GF-D8 (cell line): ENCODE measurements at regions not wholly inside any gene's neighbourhood (a gene's known extent, or its start where the extent isn't known, plus 50 kb on each side); places are given as distances from the start of the nearest gene placed in this dataset.

Experiments used
- DNase-seq: peaks from one replicate; lab custom pipeline; 2025; lab: John Stamatoyannopoulos, UW

DNA sequence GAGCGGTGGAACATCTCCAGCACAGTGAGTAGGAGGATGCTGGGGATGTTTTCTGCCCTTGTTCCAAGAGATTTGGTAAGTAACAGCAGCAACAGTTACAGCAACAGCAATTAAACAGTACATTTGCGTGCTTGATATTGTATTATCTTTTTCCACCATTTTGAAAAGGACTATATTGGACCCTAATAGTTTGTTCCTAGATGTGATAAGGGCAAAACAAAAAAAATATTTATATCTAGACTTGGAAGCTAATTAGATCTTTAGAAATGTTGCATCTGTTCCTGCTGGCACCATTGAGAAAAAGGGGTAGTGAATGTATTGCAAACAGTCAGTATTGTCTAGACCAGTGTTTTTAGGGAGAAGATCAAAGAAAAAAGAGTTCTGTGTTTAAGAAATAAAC is 759.9 kb downstream of the JRKL start:
- no peak for DNase-seq

GRCh38 chr11:97157221-97157740 is 767.5 kb downstream of the JRKL start:
- DNase-seq = no peak

GRCh38 chr11:97158243-97158642 is 768.4 kb downstream of the JRKL start:
- no peak for DNase-seq

DNA sequence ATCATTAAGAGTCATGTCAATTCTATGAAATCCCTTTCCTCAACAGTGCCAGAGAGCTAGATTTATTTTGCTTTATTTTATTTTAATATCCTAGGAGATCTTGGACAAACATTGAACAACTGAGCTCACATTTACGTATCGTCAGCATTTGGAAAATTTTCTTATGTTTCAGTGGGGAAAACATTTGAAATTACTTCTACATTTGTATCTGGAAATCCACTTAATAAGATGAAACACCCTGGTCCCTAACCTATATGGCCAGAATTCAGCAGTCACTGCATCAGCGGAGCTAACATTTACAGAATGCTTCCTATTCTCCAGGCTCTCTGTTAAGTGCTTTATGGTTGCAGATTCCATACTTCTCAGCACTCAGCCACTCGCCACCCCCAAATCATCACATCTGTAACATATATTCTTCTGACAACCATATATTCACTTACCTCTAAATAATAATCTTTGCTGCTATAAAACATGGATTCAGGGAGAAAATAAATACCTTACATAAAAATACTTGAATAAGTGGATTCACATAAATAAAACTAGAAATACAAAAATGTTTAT is 773.9 kb downstream of the JRKL start:
- DNase-seq = no peak

DNA sequence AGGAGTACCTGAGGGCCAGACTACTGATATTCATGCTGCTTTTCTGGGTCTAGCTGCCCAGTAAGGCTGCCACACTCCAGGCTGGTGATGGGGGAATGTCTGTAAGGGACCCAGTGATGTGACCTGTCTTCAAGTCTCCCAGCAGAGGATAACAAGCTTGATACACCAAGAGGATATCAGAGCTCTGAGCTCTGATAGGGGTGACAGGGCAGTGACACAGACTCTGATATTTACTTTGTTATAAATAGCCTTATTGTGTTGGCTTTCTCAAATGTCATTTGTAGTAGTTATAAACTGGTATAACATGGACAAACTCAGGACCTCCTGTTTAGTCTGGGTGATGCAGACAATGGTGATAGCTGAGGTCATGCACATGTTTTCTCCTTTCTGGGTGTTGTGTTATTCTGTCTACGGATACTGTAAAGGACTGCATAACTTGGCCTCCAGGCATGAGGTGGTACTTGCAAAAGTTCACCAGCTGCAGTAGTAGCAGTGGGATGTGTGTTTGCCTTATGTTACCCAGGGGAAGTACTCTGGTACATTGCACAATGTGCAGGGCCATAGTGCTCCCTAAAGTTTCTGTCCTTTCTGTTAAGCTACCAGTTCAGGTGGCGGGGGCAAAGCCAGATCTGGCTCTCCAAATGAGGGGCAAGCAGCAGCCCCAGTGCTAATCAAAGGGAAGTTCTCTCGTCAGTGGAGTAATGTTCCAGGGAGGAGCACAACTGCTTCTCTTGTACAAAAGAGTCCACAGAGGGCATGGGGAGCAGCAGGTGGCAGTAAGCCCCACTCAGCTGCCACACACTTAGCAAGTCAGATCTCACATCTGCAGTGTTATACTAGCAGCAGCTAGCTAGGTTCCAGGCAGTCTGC is 812.2 kb downstream of the JRKL start:
- no peak for DNase-seq

- no peak for DNase-seq
These were observed 812.9 kb downstream of the JRKL start for GRCh38 chr11:97202613-97203292.

DNA sequence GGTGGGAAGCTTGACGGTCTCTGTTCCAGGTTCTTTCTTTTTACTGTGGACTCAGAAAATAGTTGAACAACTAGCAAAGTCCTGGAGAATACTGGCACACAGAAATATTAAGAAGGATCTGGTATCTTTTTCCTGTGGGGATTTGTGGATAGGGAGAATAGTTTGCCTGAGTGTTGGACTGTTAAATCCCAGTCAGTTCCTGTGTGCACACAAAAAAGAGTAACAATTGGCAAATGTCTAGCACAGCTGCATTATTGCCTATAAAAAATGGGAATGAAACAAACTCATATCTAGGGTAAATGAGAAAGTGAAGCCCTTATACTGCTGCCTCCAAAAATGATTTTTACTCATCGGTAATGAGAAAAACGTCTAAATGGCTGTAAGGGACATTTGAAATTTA is 828.2 kb downstream of the JRKL start:
- DNase-seq = no peak

GRCh38 chr11:97223647-97224046 is 833.8 kb downstream of the JRKL start:
- no peak for DNase-seq

DNA sequence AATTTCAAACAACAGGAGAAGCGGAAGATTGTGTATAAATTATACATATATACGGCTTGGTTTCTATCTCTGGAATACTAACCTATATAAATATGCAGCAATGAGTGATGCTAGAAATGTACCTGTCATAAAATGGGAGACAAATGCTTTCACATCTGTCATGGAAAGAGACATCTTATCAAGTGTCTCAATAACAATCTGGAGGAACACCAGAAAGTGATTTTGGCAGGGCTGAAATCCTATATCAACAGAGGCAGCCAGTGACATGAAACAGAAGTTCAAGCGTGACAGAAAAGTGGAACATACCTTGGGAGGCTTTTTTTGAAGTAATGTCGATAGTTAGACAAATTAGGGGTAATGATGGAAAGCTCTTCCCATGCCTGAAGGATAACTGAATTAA is 834.6 kb downstream of the JRKL start:
- DNase-seq = no peak

DNA sequence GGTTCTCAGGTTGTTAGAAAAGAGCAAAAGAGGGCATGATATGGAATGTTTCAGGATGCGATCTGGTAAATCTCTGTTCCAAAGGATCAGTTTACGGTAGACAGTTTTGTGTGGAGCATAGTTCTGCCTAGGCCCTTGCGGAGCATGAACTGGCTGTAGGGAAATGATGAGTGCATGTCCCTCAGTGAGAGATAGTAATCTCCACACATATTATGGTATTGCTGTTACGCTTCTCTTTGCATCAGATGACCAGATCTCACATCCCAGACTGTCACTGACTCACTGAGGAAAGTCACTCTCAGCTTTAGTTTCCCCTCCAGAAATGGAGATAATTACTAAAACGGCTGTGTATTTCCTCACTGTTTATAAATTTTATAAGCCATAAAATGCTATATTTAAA is 836.0 kb downstream of the JRKL start:
- no peak for DNase-seq

- no peak for DNase-seq
These were observed 840.1 kb downstream of the JRKL start for GRCh38 chr11:97229936-97230335.

DNA sequence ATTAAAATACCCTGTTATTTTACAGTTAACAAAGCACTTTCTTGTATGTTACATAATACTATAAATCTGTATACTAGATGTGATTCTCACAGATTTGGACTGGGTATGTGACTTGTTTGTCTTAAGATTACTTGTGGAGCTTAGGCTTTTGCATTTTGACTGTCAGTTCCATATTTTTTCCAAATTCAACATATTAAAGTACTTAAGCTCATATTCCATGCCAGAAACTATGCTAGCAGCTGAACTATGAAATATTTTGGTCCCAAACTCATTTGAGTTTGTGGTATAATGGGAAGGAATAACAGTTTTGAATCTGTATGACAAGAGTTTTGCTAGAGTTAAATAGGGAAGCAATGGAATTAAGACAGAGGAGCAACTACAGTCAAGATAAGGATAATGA is 841.4 kb downstream of the JRKL start:
- no peak for DNase-seq

DNA sequence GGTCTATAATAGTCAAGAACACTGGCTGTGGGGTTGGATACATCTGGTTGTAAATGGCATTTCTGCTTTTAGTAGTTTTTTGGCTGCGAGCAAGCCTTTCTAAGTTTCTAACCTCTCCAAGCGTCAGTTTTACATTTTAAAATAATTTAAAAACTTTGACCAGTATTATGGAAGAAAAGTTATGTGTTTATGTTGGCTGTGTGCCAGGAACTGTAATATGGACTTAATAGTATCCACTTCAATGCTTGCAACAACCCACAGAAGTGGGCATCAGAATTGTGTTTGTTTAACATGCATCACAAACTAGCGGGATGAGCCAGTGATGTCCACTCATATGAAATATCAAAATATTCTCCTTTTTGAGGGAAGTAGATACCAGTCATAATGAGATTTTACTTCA is 844.2 kb downstream of the JRKL start:
- no peak for DNase-seq

GRCh38 chr11:97237151-97237550 is 847.3 kb downstream of the JRKL start:
- DNase-seq = no peak

DNA sequence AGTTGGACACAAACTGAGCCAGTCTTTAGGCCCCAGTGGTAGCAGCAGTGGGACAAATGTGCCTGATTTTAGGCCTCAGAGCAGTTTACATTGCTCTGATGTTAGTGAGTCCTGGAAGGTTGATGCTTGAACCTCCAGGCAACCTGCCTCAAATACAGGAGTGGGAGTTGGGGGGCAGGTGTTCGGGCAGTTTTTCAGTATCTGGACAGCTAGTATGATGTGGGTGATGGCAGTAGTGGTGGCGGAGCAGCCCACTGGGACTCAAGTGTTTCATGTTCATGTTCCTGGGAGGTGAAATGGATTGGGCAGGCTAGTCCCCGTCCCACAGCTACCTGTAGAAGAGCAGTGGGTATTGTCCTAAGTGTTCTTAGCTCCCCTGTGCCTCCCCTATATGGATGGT is 857.8 kb downstream of the JRKL start:
- DNase-seq = no peak

DNA sequence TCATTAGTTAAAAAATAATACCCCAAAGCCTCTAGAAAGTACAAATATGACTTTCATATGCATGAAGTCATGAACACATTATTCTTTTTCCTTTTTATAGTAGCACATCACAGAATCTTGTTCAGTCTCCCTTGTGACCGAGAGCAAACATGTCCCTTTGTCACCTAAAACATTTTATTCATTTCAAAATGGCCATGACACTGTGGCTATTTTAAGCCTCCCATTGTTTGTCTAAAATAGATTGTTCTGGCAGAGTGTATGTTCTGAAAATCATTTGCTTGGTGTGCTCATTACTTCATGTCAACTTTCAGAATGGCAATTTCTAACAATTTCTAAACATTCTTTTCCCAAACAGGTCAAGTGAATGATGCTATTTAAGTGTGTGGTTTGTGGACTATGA is 865.0 kb downstream of the JRKL start:
- no peak for DNase-seq

DNA sequence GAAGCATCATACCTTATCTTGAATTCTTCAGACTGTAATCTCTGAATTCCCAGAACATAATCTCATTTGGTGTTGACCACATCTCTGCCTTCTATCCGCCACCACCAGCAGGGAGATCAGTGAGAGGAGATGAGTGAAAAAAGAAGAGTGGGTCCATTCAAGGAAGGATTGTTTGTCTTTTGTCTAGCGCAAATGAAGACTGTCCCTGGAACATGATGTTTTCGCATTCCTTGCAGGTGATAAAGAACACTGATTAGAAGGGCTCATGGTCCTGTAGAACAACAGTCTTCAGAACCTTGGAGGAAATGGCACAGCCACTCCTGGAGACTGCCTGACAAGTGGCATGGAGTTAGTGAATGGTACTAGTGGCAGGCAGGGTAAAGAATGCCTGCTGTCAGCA is 869.6 kb downstream of the JRKL start:
- DNase-seq = no peak

DNA sequence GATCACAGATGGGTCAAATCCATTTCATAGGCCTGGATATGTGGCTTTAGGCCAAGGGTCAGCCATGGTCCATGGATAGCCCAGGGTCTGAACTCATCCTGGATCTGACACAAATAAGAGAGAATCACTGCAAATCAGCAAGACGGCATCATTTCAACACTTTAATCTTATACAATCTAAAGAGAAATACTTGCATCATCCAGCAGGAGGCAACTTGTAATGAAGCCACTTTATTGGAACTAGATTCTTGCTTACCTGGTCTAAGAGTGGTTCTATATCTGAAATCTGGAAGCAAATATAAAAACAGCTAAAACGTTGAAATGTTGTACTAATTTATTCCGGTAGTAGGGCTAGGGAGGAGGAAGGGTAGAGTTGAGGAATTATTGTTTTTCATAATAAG is 870.1 kb downstream of the JRKL start:
- no peak for DNase-seq

- DNase-seq = no peak
These were observed 873.5 kb downstream of the JRKL start for GRCh38 chr11:97263183-97263858.

DNA sequence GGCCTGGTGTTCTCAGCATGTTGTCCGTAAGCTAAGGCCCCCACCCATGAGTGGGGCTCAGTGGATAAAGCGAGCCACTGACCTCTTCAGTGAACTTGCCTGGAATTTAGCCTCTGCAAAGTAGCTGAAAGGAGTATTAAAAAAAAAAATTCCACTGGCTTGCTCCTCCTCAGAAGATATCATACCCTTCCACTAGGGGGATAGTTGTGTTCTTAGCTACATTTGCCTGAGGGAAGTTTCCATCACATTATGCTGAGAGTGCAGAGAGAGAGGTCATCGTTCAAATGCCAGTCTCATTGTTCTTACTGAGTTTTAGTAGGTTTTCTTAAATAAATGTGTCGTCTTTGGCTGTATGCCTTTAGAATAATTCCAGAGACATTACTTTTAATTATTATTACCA is 879.7 kb downstream of the JRKL start:
- DNase-seq = no peak

DNA sequence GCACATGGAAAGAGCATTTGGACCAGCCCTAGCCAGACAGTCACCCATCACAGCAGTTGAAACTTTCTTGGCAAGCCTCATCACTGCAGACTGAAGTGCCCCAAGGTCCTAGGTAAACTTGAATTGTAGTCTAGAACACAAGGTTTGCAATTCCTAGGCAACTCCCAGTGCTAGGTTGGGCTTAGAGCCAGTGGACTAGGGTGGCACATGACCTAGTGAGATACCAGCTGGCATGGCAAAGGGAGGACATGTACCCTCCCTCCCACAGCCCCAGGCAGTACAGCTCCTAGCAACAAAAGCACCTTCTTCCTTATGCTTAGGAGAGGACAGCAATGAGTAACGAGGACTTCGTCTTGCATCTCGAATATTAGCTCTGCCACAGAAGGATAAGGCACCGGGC is 889.5 kb downstream of the JRKL start:
- DNase-seq = no peak

GRCh38 chr11:97280347-97280746 is 890.5 kb downstream of the JRKL start:
- DNase-seq = no peak

- no peak for DNase-seq
These were observed 900.0 kb downstream of the JRKL start for GRCh38 chr11:97289823-97290222.
